Neural cell (in vitro differentiated cells): ENCODE measurements at regions not wholly inside any gene's neighbourhood (a gene's known extent, or its start where the extent isn't known, plus 50 kb on each side); places are given as distances from the start of the nearest gene placed in this dataset.

Experiments
- H2AFZ ChIP-seq: fragments of 200-600, 300-800 bp; sonication (generic), shearing (Covaris generic); 2 replicates; pipeline ENCODE4 v1.6.0; 2014; ENCODE audit warnings: low read depth, mild to moderate bottlenecking, antibody characterized with exemption, low read length, moderate library complexity
- H3F3A ChIP-seq: fragments of 200-600 bp; shearing (Covaris generic); 2 replicates; pipeline ENCODE4 v1.6.1; 2016; ENCODE audit warnings: mild to moderate bottlenecking, moderate library complexity, mixed read lengths, antibody characterized with exemption, low read length; ENCODE audit not compliant: insufficient read depth, poor library complexity, severe bottlenecking
- H3K27ac ChIP-seq: fragments of 200-600, 300-800 bp; sonication (generic), shearing (Covaris generic); 2 replicates; pipeline ENCODE4 v1.5.1; 2014; ENCODE audit warnings: mild to moderate bottlenecking, low read length, moderate library complexity
- H3K27me3 ChIP-seq: fragments of 300-800, 200-600 bp; sonication (generic), shearing (Covaris generic); 2 replicates; pipeline ENCODE4 v1.6.0; 2014; ENCODE audit warnings: mild to moderate bottlenecking, low read depth, low read length, moderate library complexity; ENCODE audit not compliant: insufficient read depth
- H3K36me3 ChIP-seq: fragments of 300-800, 200-600 bp; sonication (generic), shearing (Covaris generic); 2 replicates; pipeline ENCODE4 v1.5.1; 2014; ENCODE audit warnings: mild to moderate bottlenecking, antibody characterized with exemption, low read length, moderate library complexity; ENCODE audit not compliant: insufficient read depth
- H3K4me2 ChIP-seq: fragments of 300-800, 200-600 bp; sonication (generic), shearing (Covaris generic); 2 replicates; pipeline ENCODE4 v1.6.0; 2014; ENCODE audit warnings: mild to moderate bottlenecking, low read length
- H3K4me3 ChIP-seq: fragments of 300-800, 200-600 bp; sonication (generic), shearing (Covaris generic); 2 replicates; pipeline ENCODE4 v1.5.1; 2014; ENCODE audit warnings: mild to moderate bottlenecking, low read length, moderate library complexity
- H3K79me2 ChIP-seq: fragments of 200-600 bp; shearing (Covaris generic); replicated peaks from 2 replicates; pipeline ENCODE4 v1.6.0; 2014; ENCODE audit warnings: mild to moderate bottlenecking, low read length, moderate library complexity; ENCODE audit not compliant: insufficient read depth
- H3K9ac ChIP-seq: fragments of 300-800, 200-600 bp; sonication (generic), shearing (Covaris generic); 2 replicates; pipeline ENCODE4 v1.6.1; 2016; ENCODE audit warnings: mild to moderate bottlenecking, low read length, mixed read lengths
- H3K9me2 ChIP-seq: fragments of 200-600 bp; shearing (Covaris generic); 2 replicates; pipeline ENCODE4 v1.6.1; 2016; ENCODE audit warnings: mild to moderate bottlenecking, low read length, mixed read lengths; ENCODE audit not compliant: insufficient read depth
- H3K9me3 ChIP-seq: fragments of 200-600, 300-800 bp; sonication (generic), shearing (Covaris generic); 2 replicates; pipeline ENCODE4 v1.6.1; 2016; ENCODE audit warnings: mild to moderate bottlenecking, mixed run types, low read length, moderate library complexity, mixed read lengths
- H4K20me1 ChIP-seq: fragments of 200-600 bp; shearing (Covaris generic); 2 replicates; pipeline ENCODE4 v1.6.1; 2016; ENCODE audit warnings: mild to moderate bottlenecking, mixed run types; ENCODE audit not compliant: insufficient read depth
- CTCF ChIP-seq: fragments of 450-650 bp; IDR thresholded peaks from 2 replicates; pipeline ENCODE4 v1.5.1; 2014; ENCODE audit warnings: antibody characterized with exemption, mild to moderate bottlenecking, moderate library complexity; ENCODE audit not compliant: poor library complexity, severe bottlenecking
- EP300 ChIP-seq: fragments of 450-650 bp; conservative IDR thresholded peaks from 2 replicates; pipeline ENCODE4 v1.6.1; 2014; ENCODE audit warnings: antibody characterized with exemption, mild to moderate bottlenecking, moderate library complexity; ENCODE audit not compliant: poor library complexity, severe bottlenecking
- EZH2 ChIP-seq: fragments of 200-600, 300-800 bp; shearing (Covaris generic), sonication (generic); IDR thresholded peaks from 2 replicates; pipeline ENCODE4 v1.6.1; 2014; ENCODE audit warnings: antibody characterized with exemption, low read length, borderline replicate concordance, mild to moderate bottlenecking; ENCODE audit not compliant: insufficient read depth, poor library complexity, severe bottlenecking
- MXI1 ChIP-seq: fragments of 450-650 bp; conservative IDR thresholded peaks from 2 replicates; pipeline ENCODE4 v1.6.1; 2014; ENCODE audit warnings: antibody characterized with exemption, mild to moderate bottlenecking; ENCODE audit not compliant: poor library complexity, severe bottlenecking
- POLR2AphosphoS5 ChIP-seq: IDR thresholded peaks from 2 replicates; pipeline ENCODE4 v1.6.1; 2012
- RAD21 ChIP-seq: fragments of 450-650 bp; conservative IDR thresholded peaks from 2 replicates; pipeline ENCODE4 v1.6.1; 2014; ENCODE audit warnings: antibody characterized with exemption, mild to moderate bottlenecking, moderate library complexity
- REST ChIP-seq: IDR thresholded peaks from 2 replicates; pipeline ENCODE4 v1.6.1; 2012; ENCODE audit warnings: borderline replicate concordance
- SMC3 ChIP-seq: fragments of 450-650 bp; conservative IDR thresholded peaks from 2 replicates; pipeline ENCODE4 v1.6.1; 2014; ENCODE audit warnings: antibody characterized with exemption, mild to moderate bottlenecking, moderate library complexity; ENCODE audit not compliant: poor library complexity
- TAF1 ChIP-seq: IDR thresholded peaks from 2 replicates; pipeline ENCODE4 v1.6.1; 2012; ENCODE audit warnings: low read depth

- Histone ChIP-seq H3K4me3 (no peak overlapping the region), H3K4me2 (no peak overlapping the region), H3F3A (no peaks in the 10 kb centered on the region), H4K20me1 (no peaks in the 10 kb centered on the region), H3K9me2 (no peaks in the 10 kb centered on the region), H3K9me3 (no peaks in the 10 kb centered on the region), H3K27me3 (no peaks in the 10 kb centered on the region), H3K9ac (no peak overlapping the region), H3K79me2 (no peaks in the 10 kb centered on the region), H2AFZ (no peak overlapping the region), H3K27ac (no peak overlapping the region), H3K36me3 (no peaks in the 10 kb centered on the region)
- TF ChIP-seq EP300 (no peak), REST (no peak), TAF1 (no peak), RAD21 (no peak), POLR2AphosphoS5 (no peak), CTCF (no peak), MXI1 (no peak), SMC3 (no peak), EZH2 (no peak)
These were observed 52.0 kb upstream of the IVNS1ABP start for GRCh38 chr1:185368913-185369491.

GRCh38 chr1:185368313-185368855 is 51.3 kb upstream of the IVNS1ABP start:
- Histone ChIP-seq H3K79me2 (no peaks in the 10 kb centered on the region), H3K9me3 (no peaks in the 10 kb centered on the region), H4K20me1 (no peaks in the 10 kb centered on the region), H3K4me2 (no peak overlapping the region), H3K27me3 (no peaks in the 10 kb centered on the region), H3K9me2 (no peaks in the 10 kb centered on the region), H3F3A (no peaks in the 10 kb centered on the region), H3K9ac (no peak overlapping the region), H3K27ac (no peak overlapping the region), H2AFZ (no peak overlapping the region), H3K36me3 (no peaks in the 10 kb centered on the region), H3K4me3 (no peak overlapping the region)
- no peak for TF ChIP-seq EZH2
- TF ChIP-seq MXI1: no peak
- TF ChIP-seq POLR2AphosphoS5: no peak
- TF ChIP-seq SMC3: no peak
- TF ChIP-seq TAF1: no peak
- no peak for TF ChIP-seq EP300
- TF ChIP-seq CTCF: no peak
- no peak for TF ChIP-seq RAD21
- no peak for TF ChIP-seq REST
